Fibroblast of pulmonary artery (primary cell): ENCODE measurements at regions not wholly inside any gene's neighbourhood (a gene's known extent, or its start where the extent isn't known, plus 50 kb on each side); places are given as distances from the start of the nearest gene placed in this dataset.

Experiments
- DNase-seq: peaks from one replicate; pipeline ENCODE4 v3.0.0-alpha.2; 2010; ENCODE audit warnings: low read depth
- H3K4me3 ChIP-seq: replicated peaks from 2 replicates; pipeline ENCODE4 v1.5.1; 2011; ENCODE audit warnings: low read depth, mild to moderate bottlenecking, control low read depth, low read length, moderate library complexity
- TF ChIP-seq, protein P1 (sequence below): IDR thresholded peaks from 2 replicates; pipeline ENCODE4 v1.5.1; 2011; ENCODE audit warnings: mild to moderate bottlenecking, control low read depth, low read length, inconsistent platforms; ENCODE audit errors: missing control alignments

DNA sequence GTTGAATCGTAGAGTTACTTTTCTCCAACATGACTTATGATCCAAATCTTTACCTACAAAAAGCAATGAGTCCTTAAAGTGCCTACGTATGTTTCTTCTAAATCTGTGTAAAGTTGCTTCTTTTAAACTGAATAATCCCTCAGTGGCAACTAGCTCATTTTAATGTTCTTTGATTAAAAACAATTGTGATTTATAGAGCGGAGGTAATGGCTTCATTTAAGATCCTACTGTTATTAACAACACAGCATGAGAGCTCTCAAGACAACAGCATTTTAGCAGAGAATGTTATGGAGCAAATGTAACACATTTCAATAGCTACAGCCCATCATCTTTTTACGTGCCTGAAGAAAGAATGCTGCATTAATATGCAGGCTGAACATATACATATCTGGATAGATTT is 55.3 kb upstream of the VGLL3 start:
- DNase-seq: no peak
- H3K4me3 ChIP-seq: no peak overlapping the region
- TF ChIP-seq, protein P1, sequence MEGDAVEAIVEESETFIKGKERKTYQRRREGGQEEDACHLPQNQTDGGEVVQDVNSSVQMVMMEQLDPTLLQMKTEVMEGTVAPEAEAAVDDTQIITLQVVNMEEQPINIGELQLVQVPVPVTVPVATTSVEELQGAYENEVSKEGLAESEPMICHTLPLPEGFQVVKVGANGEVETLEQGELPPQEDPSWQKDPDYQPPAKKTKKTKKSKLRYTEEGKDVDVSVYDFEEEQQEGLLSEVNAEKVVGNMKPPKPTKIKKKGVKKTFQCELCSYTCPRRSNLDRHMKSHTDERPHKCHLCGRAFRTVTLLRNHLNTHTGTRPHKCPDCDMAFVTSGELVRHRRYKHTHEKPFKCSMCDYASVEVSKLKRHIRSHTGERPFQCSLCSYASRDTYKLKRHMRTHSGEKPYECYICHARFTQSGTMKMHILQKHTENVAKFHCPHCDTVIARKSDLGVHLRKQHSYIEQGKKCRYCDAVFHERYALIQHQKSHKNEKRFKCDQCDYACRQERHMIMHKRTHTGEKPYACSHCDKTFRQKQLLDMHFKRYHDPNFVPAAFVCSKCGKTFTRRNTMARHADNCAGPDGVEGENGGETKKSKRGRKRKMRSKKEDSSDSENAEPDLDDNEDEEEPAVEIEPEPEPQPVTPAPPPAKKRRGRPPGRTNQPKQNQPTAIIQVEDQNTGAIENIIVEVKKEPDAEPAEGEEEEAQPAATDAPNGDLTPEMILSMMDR: no peak

- no peak overlapping the region for H3K4me3 ChIP-seq
- DNase-seq: no peak
- TF ChIP-seq, protein P1: no peak
Measured at GRCh38 chr3:87045473-87045872, 54.5 kb upstream of the VGLL3 start.

GRCh38 chr3:87044846-87045245 is 53.9 kb upstream of the VGLL3 start:
- DNase-seq: no peak
- TF ChIP-seq, protein P1: no peak
- no peak overlapping the region for H3K4me3 ChIP-seq

GRCh38 chr3:87044409-87044808 is 53.5 kb upstream of the VGLL3 start:
- no peak for DNase-seq
- TF ChIP-seq, protein P1: no peak
- no peak overlapping the region for H3K4me3 ChIP-seq

GRCh38 chr3:87041191-87041590 is 50.2 kb upstream of the VGLL3 start:
- no peak for DNase-seq
- TF ChIP-seq, protein P1: no peak
- H3K4me3 ChIP-seq: no peak overlapping the region
